ENCODE measurements at regions not wholly inside any gene's neighbourhood (a gene's known extent, or its start where the extent isn't known, plus 50 kb on each side); places are given as distances from the start of the nearest gene placed in this dataset.

DNA sequence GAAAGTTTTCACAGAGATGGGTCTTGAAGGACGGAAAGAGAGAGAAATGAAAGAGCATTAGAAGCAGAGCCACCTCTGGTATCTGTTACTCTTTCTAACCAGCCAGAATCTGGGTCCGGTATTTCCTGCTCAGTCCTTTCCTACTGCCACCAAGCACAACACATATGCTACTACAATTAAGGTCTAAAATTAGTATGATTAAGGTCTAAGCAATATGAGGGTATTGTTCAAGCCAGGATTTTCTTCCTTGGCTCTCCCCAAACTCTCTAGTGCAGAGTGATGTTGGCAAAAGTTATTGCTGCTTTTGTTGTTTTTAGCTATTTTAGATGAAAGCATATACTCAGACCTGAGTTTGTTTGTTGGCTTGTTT, 59.2 kb upstream of the EED start:
- no peaks in the 10 kb centered on the region for H3K9me3 ChIP-seq
- DNase-seq, result no peak
- H3K27me3 ChIP-seq, result no peaks in the 10 kb centered on the region
- no peak overlapping the region for H3K4me3 ChIP-seq
- no peak for TF ChIP-seq CTCF (IDR thresholded peaks at IDR 0.05)
- no peak overlapping the region for H3K9ac ChIP-seq (ENCODE audit: low read depth in 2 of 2, low read length in 2 of 2)
- intact Hi-C loops (cut with DNase I), result no loop called here
- H3K36me3 ChIP-seq, result no peaks in the 10 kb centered on the region
- H3K27ac ChIP-seq, result no peak overlapping the region
- H3K4me1 ChIP-seq, result no peaks in the 10 kb centered on the region

DNA sequence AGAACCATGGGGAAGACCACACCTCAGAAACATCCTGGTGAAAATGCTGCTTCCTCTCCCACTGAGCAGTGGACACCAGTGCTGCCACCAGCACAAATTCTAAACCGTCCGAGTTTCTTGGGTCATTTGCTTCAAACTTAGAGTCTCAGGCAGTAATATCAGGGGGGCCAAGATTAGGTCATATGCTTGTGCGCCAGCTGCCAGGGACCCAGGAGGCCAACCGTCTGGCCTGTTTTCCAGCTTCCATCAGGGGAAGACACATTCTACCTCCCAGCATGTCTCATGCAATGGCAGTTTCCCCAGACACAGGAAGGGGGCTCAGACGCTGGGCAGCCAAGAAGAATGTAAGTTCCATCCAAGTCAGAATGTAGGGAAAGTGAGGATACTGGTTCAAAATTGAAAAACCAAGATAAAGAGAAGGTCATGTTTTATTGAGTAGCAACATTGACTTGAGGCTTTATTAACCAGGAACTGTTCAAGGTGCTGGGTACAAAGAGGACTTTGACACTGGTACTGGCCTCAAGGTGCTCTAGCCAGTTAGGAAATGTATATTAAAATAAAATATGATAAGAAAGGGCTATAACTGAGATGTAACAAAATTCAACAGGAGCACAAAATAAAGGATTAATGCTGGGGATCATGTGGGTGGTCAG, 59.7 kb upstream of the EED start:
- no peak for TF ChIP-seq CTCF (IDR thresholded peaks at IDR 0.05)
- Histone ChIP-seq H3K9me3 (no peaks in the 10 kb centered on the region), H3K27me3 (no peaks in the 10 kb centered on the region), H3K4me3 (no peak overlapping the region), H3K9ac (ENCODE audit: low read depth in 2 of 2, low read length in 2 of 2) (no peak overlapping the region), H3K27ac (no peak overlapping the region), H3K4me1 (no peaks in the 10 kb centered on the region), H3K36me3 (no peaks in the 10 kb centered on the region)
- intact Hi-C loops (cut with DNase I), result no loop called here
- no peak for DNase-seq

GRCh38 chr11:86183694-86184093, 60.9 kb upstream of the EED start:
- TF ChIP-seq CTCF (IDR thresholded peaks at IDR 0.05), result no peak
- no peaks in the 10 kb centered on the region for H3K4me1 ChIP-seq
- H3K27ac ChIP-seq, result no peak overlapping the region
- H3K36me3 ChIP-seq, result no peaks in the 10 kb centered on the region
- no peaks in the 10 kb centered on the region for H3K9me3 ChIP-seq
- no peak overlapping the region for H3K4me3 ChIP-seq
- intact Hi-C loops (cut with DNase I), result no loop called here
- no peak for DNase-seq
- H3K9ac ChIP-seq (ENCODE audit: low read depth in 2 of 2, low read length in 2 of 2), result no peak overlapping the region
- no peaks in the 10 kb centered on the region for H3K27me3 ChIP-seq

DNA sequence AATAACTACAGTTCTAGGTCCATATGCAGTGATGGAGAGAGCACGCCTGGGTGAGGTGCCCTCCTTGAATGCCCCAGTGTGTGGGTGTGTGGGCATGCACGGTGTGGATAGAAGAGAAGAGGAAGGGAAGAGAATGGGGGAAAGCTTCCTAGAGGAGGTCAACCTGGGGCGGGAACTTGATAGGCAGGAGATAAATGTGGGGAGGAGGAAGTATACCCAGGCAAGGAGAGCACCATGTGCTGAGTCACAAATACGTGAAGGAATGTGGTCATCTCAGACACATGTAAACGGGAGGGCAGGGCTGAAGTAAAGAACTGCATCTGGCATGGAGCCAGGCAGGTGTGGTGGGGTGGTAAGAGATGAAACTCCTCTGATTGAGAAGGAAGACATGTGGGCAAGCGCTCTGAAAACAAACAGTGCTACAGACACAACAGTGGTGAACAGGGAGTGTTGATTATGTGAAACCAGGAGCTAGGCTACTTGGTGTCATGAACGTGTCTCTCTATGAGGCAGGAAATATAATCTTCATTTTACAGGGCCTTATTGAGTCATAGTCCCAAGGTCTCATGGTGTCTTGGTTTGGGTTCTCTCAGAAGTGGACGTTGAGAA, 61.5 kb upstream of the EED start:
- no peak overlapping the region for H3K9ac ChIP-seq (ENCODE audit: low read depth in 2 of 2, low read length in 2 of 2)

GRCh38 chr11:86181379-86181778, 63.2 kb upstream of the EED start:
- no peaks in the 10 kb centered on the region for H3K27me3 ChIP-seq
- no peak overlapping the region for H3K4me3 ChIP-seq
- no peaks in the 10 kb centered on the region for H3K9me3 ChIP-seq
- DNase-seq, result no peak
- H3K27ac ChIP-seq, result no peak overlapping the region
- no peak for TF ChIP-seq CTCF (IDR thresholded peaks at IDR 0.05)
- H3K36me3 ChIP-seq, result no peaks in the 10 kb centered on the region
- H3K9ac ChIP-seq (ENCODE audit: low read depth in 2 of 2, low read length in 2 of 2), result no peak overlapping the region
- no peaks in the 10 kb centered on the region for H3K4me1 ChIP-seq
- intact Hi-C loops (cut with DNase I), result no loop called here

More for the DNA sequence above, 61.5 kb upstream of the EED start:
- no peaks in the 10 kb centered on the region for H3K36me3 ChIP-seq
- DNase-seq, result peak; percentile 64
- H3K4me3 ChIP-seq, result no peak overlapping the region
- H3K27me3 ChIP-seq, result no peaks in the 10 kb centered on the region
- no peak for TF ChIP-seq CTCF (IDR thresholded peaks at IDR 0.05)
- no peaks in the 10 kb centered on the region for H3K9me3 ChIP-seq
- peak overlapping the region; percentile 1 for H3K27ac ChIP-seq
- intact Hi-C loops (cut with DNase I), result no loop called here
- no peaks in the 10 kb centered on the region for H3K4me1 ChIP-seq

Data from colonic mucosa (tissue), 4 donors.